ENCODE measurements at regions not wholly inside any gene's neighbourhood (a gene's known extent, or its start where the extent isn't known, plus 50 kb on each side); places are given as distances from the start of the nearest gene placed in this dataset.
"Not testable (repeated sequence)": the region's sequence is repeated elsewhere in the genome, so short reads cannot be mapped to it uniquely, and the experiment has no call there.

GRCh38 chr20:48503166-48503815 is 324.5 kb downstream of the PREX1 start:
- CTCF ChIA-PET = interaction anchor here (1.2 kb wide), 1 partner anchor 117 kb away, joined by 4 read pairs; no protein-coding TSS in a partner anchor
- no peak overlapping the region for H3K4me3 ChIP-seq (ENCODE audit: low read depth, low read length)
- POLR2A ChIA-PET = no interaction called here
- TF ChIP-seq CTCF (IDR thresholded peaks at IDR 0.05; ENCODE audit: insufficient read depth, low read length, missing control alignments) = no peak
- DNase-seq (ENCODE audit: low read depth, low spot score) = no peak

DNA sequence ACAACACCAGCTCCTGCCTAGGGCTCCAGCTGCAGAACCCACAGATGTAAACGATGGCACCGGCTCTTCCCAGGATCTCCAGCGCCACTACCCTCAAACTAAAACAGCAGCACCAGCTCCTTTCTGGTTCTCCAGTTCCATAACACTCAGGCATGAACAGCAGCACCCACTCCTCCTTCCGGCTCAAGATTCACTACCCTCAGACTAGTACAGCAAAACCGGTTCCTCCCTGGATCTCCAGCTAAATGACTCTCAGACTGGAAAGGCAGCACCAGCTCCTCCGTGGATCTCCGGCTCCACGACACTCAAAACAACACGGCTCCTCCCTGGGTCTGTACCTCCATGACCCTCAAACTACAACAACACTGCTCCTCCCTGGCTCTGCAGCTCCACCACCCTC is 325.0 kb downstream of the PREX1 start:
- ChIA-PET POLR2A (no interaction called here), CTCF (interaction anchor here (1.2 kb wide), 1 partner anchor 118 kb away, joined by 4 read pairs; no protein-coding TSS in a partner anchor)
- TF ChIP-seq CTCF (IDR thresholded peaks at IDR 0.05; ENCODE audit: insufficient read depth, low read length, missing control alignments) = no peak
- no peak for DNase-seq (ENCODE audit: low read depth, low spot score)
- H3K4me3 ChIP-seq (ENCODE audit: low read depth, low read length) = no peak overlapping the region

DNA sequence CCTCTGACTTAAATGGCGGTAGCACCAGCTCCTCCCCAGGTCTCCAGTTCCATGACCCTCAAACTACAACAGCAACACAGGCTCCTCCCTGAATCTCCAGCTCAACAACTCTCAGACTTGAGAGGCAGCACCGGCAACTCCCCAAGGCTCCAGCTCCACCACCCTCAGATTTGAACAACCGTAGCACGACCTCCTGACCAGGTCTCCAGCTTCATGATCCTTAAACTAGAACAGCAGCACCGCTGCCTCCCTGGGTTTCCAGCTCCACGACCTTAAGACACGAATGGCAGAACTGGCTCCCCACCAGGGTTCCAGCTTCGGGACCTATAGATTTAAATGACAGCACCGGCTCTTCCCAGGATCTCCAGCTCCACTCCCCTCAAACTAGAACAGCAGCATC is 325.8 kb downstream of the PREX1 start:
- TF ChIP-seq CTCF (IDR thresholded peaks at IDR 0.05; ENCODE audit: insufficient read depth, low read length, missing control alignments) = no peak
- CTCF ChIA-PET = no interaction called here
- no peak for DNase-seq (ENCODE audit: low read depth, low spot score)
- H3K4me3 ChIP-seq (ENCODE audit: low read depth, low read length) = no peak overlapping the region
- POLR2A ChIA-PET = no interaction called here

DNA sequence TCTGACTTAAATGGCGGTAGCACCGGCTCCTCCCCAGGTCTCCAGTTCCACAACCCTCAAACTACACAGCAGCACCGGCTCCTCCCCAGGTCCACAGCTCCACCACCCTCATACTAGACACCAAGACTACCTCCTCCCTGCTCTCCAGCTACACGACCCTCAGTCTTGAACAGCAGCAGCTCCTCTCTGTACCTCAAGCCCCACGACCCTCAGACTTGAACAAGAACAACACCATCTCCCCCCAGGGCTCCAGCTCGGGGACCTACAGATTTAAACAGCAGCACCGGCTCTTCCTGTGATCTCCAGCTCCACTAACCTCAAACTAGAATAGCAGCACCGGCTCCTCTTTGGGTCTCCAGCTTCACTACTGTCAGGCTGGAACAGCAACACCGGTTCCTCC is 326.9 kb downstream of the PREX1 start:
- CTCF ChIA-PET; POLR2A ChIA-PET; DNase-seq (ENCODE audit: low read depth, low spot score); H3K4me3 ChIP-seq (ENCODE audit: low read depth, low read length): not testable (repeated sequence)

- H3K4me3 ChIP-seq (ENCODE audit: low read depth, low read length); CTCF ChIA-PET; POLR2A ChIA-PET; DNase-seq (ENCODE audit: low read depth, low spot score): not testable (repeated sequence)
Measured at GRCh38 chr20:48498939-48499338, 328.9 kb downstream of the PREX1 start.

DNA sequence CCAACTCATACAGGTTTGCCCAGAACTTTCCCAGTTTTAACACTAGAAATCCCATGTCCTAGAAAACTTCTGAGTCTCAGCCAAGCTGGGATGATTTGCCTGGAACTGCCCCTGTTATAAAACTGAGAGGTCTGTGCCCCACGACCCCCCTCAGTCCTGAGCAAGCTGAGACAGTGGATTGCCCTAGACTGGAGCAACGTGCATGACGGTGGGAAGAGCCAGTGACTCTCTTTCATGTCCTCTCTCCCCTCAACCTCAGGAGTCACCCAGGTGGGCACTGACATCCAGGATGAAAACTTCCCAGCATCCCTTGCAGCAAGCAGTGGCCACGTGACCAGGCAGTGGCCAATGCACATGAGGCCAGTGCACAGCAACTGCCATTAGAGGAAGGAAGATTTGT is 329.7 kb downstream of the PREX1 start:
- H3K4me3 ChIP-seq (ENCODE audit: low read depth, low read length); CTCF ChIA-PET; DNase-seq (ENCODE audit: low read depth, low spot score); POLR2A ChIA-PET: not testable (repeated sequence)

DNA sequence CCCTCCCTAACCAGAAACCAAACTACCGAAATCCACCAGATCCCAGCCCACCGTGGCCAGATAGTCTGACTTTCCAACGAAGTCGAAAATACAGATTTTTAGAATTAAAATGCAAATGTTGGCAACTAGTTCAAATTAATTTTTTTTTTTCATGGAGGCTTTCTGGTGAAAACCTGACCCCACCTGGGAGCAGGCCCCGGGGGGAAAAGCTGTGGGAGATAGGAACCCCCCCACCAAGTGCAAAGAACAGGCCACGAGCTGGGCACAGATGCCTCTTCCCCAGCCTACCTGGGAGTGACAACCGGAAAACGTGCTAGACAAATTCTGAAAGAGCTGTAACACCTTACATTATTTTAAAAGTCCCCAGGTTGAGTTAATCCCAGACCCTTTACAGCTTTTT is 333.8 kb downstream of the PREX1 start:
- CTCF ChIA-PET = no interaction called here
- no peak for TF ChIP-seq CTCF (IDR thresholded peaks at IDR 0.05; ENCODE audit: insufficient read depth, low read length, missing control alignments)
- POLR2A ChIA-PET = no interaction called here

GRCh38 chr20:48493331-48493730 is 334.5 kb downstream of the PREX1 start:
- CTCF ChIA-PET; DNase-seq (ENCODE audit: low read depth, low spot score); H3K4me3 ChIP-seq (ENCODE audit: low read depth, low read length); POLR2A ChIA-PET: not testable (repeated sequence)

More for the DNA sequence above, 333.8 kb downstream of the PREX1 start:
- DNase-seq (ENCODE audit: low read depth, low spot score) = no peak
- no peak overlapping the region for H3K4me3 ChIP-seq (ENCODE audit: low read depth, low read length)

DNA sequence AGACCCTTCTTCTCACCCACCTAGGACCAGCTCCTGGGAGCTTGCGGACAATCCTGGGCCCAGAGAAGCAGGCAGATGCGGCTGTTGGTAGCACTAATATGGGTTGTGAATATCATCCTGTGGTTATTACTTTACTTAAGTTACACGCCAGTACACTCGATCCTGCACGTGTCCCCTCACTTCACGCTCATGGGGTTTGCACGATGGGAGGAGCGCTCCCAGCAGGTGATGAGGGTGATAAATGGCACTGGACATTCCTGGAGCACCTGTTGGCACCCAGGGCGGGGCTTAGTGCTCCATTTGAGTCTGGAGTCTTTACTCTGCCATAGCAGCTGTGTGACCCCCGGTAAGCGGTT is 335.1 kb downstream of the PREX1 start:
- ChIA-PET POLR2A (no interaction called here), CTCF (no interaction called here)
- no peak for TF ChIP-seq CTCF (IDR thresholded peaks at IDR 0.05; ENCODE audit: insufficient read depth, low read length, missing control alignments)
- no peak for DNase-seq (ENCODE audit: low read depth, low spot score)
- H3K4me3 ChIP-seq (ENCODE audit: low read depth, low read length) = no peak overlapping the region

Data from AG04449 (cell line).